HepG2 (cell line): ENCODE measurements at regions not wholly inside any gene's neighbourhood (a gene's known extent, or its start where the extent isn't known, plus 50 kb on each side); places are given as distances from the start of the nearest gene placed in this dataset.

Source experiments
- ATAC-seq: fragments of 200-7000 bp; cut with Tn5 transposase; 3 replicates; pipeline ENCODE4 v1.9.1; 2020; ENCODE audit warnings: mild to moderate bottlenecking, moderate library complexity
- BruUV-seq: library from RNA; stranded (reverse); fragments of 400-500 nt; replicated peaks from 2 replicates; lab custom pipeline; 2021; lab: Mats Ljungman, UMichigan
- CTCF ChIA-PET: fragments of 300-600 bp; formaldehyde crosslinking; extraction: SDS; loops from one replicate; lab custom pipeline; 2021; ENCODE audit warnings: low total read pairs, inconsistent platforms, low intra/inter-chr PET ratio; lab: Yijun Ruan, JAX
- POLR2A ChIA-PET: fragments of 350-600 bp; sonication (Branson Sonifier 250); formaldehyde crosslinking; loops from one replicate; lab custom pipeline; 2020; ENCODE audit warnings: antibody characterized with exemption, inconsistent platforms; lab: Yijun Ruan, JAX
- DNase-seq: peaks from one replicate; pipeline ENCODE4 v3.0.0-alpha.2; 2015; ENCODE audit warnings: low spot score
- FAIRE-seq: peaks from 3 replicates; lab custom pipeline; 2011; peaks lifted over from hg19 to GRCh38; lab: Jason Lieb, UNC
- H2AFZ ChIP-seq: one replicate; pipeline ENCODE4 v1.6.1; 2011; ENCODE audit warnings: low read length, inconsistent platforms
- H3K27ac ChIP-seq: fragments of 300-600 bp; 3 replicates; pipeline ENCODE4 v1.8.0; 2011; ENCODE audit warnings: mixed run types, mild to moderate bottlenecking, mixed read lengths, low read length, inconsistent platforms; ENCODE audit not compliant: insufficient read depth; ENCODE audit errors: extremely low read length
- H3K27me3 ChIP-seq, 2 experiments: fragments of 200-600 bp in 1 of 2; 2 replicates in 1 of 2; 3 replicates in 1 of 2; pipeline versions ENCODE4 v1.6.0 to v1.8.0; 2011; ENCODE audit warnings: low read length in 2 of 2, mild to moderate bottlenecking in 2 of 2, moderate library complexity in 2 of 2, inconsistent platforms in 1 of 2; ENCODE audit not compliant: insufficient read depth in 2 of 2, control insufficient read depth in 1 of 2
- H3K36me3 ChIP-seq, 2 experiments: fragments of 200-600 bp in 1 of 2; replicated peaks in 1 of 2; 2 replicates in 1 of 2; 3 replicates in 1 of 2; pipeline versions ENCODE4 v1.5.1 to v1.8.0; 2011; ENCODE audit warnings: low read length in 2 of 2, inconsistent platforms in 1 of 2; ENCODE audit not compliant: insufficient read depth in 2 of 2, control insufficient read depth in 1 of 2
- H3K4me1 ChIP-seq: 2 replicates; pipeline ENCODE4 v1.5.1; 2012; ENCODE audit warnings: low read length, inconsistent platforms; ENCODE audit not compliant: insufficient read depth
- H3K4me2 ChIP-seq: 2 replicates; pipeline ENCODE4 v1.6.0; 2011; ENCODE audit warnings: low read depth, low read length, inconsistent platforms
- H3K4me3 ChIP-seq, 3 experiments: fragments of 200-600 bp in 1 of 3; sonication (generic), shearing (Covaris generic) in 1 of 3; replicated peaks in 1 of 3; 2 replicates each; pipeline ENCODE4 v1.5.1; 2011 to 2016; ENCODE audit warnings: low read length in 3 of 3, inconsistent platforms in 2 of 3, low read depth in 2 of 3, mild to moderate bottlenecking in 2 of 3, control low read depth in 1 of 3, mixed read lengths in 1 of 3; ENCODE audit not compliant: insufficient read depth in 1 of 3
- H3K79me2 ChIP-seq: one replicate; pipeline ENCODE4 v1.6.1; 2011; ENCODE audit warnings: low read length, inconsistent platforms; ENCODE audit not compliant: insufficient read depth
- H3K9ac ChIP-seq: 2 replicates; pipeline ENCODE4 v1.6.0; 2011; ENCODE audit warnings: mild to moderate bottlenecking, low read depth, low read length, inconsistent platforms; ENCODE audit not compliant: insufficient read depth
- H3K9me3 ChIP-seq: 2 replicates; pipeline ENCODE4 v1.5.1; 2012; ENCODE audit warnings: mild to moderate bottlenecking, low read length
- H4K20me1 ChIP-seq: 2 replicates; pipeline ENCODE4 v1.6.0; 2011; ENCODE audit warnings: inconsistent platforms, mild to moderate bottlenecking, low read length, moderate library complexity; ENCODE audit not compliant: insufficient read depth
- DNMT1 ChIP-seq: sonication (generic); formaldehyde crosslinking; IDR thresholded peaks from 2 replicates; pipeline ENCODE4 v1.5.1; 2020; ENCODE audit warnings: mild to moderate bottlenecking, missing genetic modification reagents
- MED1 ChIP-seq: sonication (generic); formaldehyde crosslinking; IDR thresholded peaks from 2 replicates; pipeline ENCODE4 v1.4.0; 2020; ENCODE audit warnings: missing genetic modification reagents
- NR2F2 ChIP-seq: IDR thresholded peaks from 2 replicates; pipeline ENCODE4 v1.6.1; 2012; ENCODE audit warnings: low read depth, inconsistent platforms, borderline replicate concordance
- PCBP1 ChIP-seq: fragments of 200-400 bp; formaldehyde crosslinking; IDR thresholded peaks from 2 replicates; pipeline ENCODE4 v1.6.1; 2017; ENCODE audit warnings: mild to moderate bottlenecking, low read depth, low read length, borderline replicate concordance
- RELA ChIP-seq: sonication (generic); formaldehyde crosslinking; IDR thresholded peaks from 2 replicates; pipeline ENCODE4 v1.4.0; 2020; ENCODE audit warnings: missing genetic modification reagents
- ZBTB21 ChIP-seq: sonication (generic); formaldehyde crosslinking; IDR thresholded peaks from 2 replicates; pipeline ENCODE4 v1.4.0; 2020; ENCODE audit warnings: missing genetic modification reagents
- WGBS: methylation state at CpG from one replicate; pipeline ENCODE4 v1.1.6; 2017; ENCODE audit warnings: low lambda C conversion rate; 5-methylcytosine and 5-hydroxymethylcytosine counted together
- in situ Hi-C: cut with HindIII; loops from 2 replicates; pipeline ENCODE4 v1.10.0; 2017; ENCODE audit warnings: low pct_unique_long_range_greater_than_20kb; ENCODE audit not compliant: extremely low pct_ligation_motif_present
- intact Hi-C: fragments of 100-400 bp; cut with micrococcal nuclease; formaldehyde crosslinking; loops from one replicate; pipeline ENCODE4 v1.10.0; 2022; ENCODE audit not compliant: unreplicated experiment
- TF ChIP-seq, protein P1 (sequence below): sonication (generic); formaldehyde crosslinking; IDR thresholded peaks from 2 replicates; pipeline ENCODE4 v1.5.0; 2020; ENCODE audit warnings: missing genetic modification reagents

DNA sequence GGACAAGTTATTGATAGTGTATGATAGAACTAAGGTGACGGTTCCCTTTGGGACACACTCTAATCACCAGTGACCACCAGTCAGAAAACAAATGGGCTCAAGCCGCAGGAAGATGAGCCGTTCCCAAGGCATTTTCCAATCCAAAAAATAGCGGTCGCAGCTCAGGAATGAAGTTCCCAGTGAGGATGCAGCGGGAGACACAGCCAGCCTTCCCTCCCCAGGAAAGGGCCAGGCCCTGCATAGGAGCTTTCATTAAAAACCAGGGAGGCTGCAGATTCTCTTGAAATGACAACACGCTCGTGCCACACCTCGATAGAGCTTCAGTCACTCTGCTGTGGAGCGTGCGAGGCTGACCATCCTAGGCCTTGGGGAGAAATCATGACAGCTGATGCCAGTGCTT lies 65.8 kb upstream of the WNT7B start:
- 47% methylated on average over 8 of the region's 11 CpGs for WGBS
- intact Hi-C loops: no loop called here
- DNase-seq (no peak), ATAC-seq (no peak), FAIRE-seq (no peak)
- CTCF ChIA-PET: no interaction called here
- Histone ChIP-seq H2AFZ (no peak overlapping the region), H3K4me1 (peaks cover 11% of the 10 kb centered on the region), H3K27me3 (peaks cover 20 to 64% of the 10 kb centered on the region in 2 experiments; a peak in 4 of 5 replicates), H3K4me3 (no peak overlapping the region), H3K9me3 (no peaks in the 10 kb centered on the region), H3K4me2 (no peak overlapping the region), H3K36me3 (no peaks in the 10 kb centered on the region), H4K20me1 (peaks cover 9% of the 10 kb centered on the region; the same call in 1 of the 2 replicates), H3K27ac (no peak overlapping the region), H3K79me2 (no peaks in the 10 kb centered on the region), H3K9ac (no peak overlapping the region)
- POLR2A ChIA-PET: no interaction called here
- no TSS peak for BruUV-seq
- TF ChIP-seq, protein P1, sequence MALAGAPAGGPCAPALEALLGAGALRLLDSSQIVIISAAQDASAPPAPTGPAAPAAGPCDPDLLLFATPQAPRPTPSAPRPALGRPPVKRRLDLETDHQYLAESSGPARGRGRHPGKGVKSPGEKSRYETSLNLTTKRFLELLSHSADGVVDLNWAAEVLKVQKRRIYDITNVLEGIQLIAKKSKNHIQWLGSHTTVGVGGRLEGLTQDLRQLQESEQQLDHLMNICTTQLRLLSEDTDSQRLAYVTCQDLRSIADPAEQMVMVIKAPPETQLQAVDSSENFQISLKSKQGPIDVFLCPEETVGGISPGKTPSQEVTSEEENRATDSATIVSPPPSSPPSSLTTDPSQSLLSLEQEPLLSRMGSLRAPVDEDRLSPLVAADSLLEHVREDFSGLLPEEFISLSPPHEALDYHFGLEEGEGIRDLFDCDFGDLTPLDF (CRISPR knock-in tag): no peak
- TF ChIP-seq RELA: no peak
- TF ChIP-seq DNMT1: no peak
- no peak for TF ChIP-seq MED1 (CRISPR knock-in tag)
- no peak for TF ChIP-seq NR2F2
- in situ Hi-C loops: no loop called here

DNA sequence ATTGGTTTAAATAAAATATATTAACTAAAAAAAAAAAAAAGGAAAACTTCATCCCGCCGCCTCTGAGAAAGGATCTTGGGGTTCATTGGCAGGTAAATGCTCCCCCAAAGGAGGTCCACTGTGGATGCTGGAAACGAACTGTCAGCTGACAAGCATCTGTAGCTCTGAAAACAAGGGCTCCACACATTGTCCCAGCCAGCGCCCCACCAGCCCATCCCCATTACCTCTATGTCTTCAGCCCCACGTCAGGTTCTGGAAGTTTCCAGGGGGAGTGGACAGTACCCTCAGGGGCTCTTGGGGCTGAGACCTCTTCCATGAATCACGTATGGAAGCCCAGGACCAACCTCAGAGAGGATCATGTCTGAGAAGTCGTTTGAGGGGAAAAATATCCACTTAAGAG lies 66.4 kb upstream of the WNT7B start:
- in situ Hi-C loops (no loop called here), intact Hi-C loops (no loop called here)
- peaks cover 9% of the 10 kb centered on the region; the same call in 1 of the 2 replicates for H4K20me1 ChIP-seq
- DNase-seq: no peak
- FAIRE-seq: no peak
- H3K9me3 ChIP-seq: no peaks in the 10 kb centered on the region
- H2AFZ ChIP-seq: no peak overlapping the region
- H3K4me2 ChIP-seq: no peak overlapping the region
- H3K4me3 ChIP-seq: no peak overlapping the region
- H3K4me1 ChIP-seq: peaks cover 11% of the 10 kb centered on the region
- no peak for ATAC-seq
- peaks cover 24 to 69% of the 10 kb centered on the region in 2 experiments for H3K27me3 ChIP-seq
- no peaks in the 10 kb centered on the region for H3K36me3 ChIP-seq
- whole genome bisulfite sequencing: 31% methylated on average over 7 of the region's 7 CpGs
- BruUV-seq: no TSS peak
- H3K9ac ChIP-seq: no peak overlapping the region
- H3K27ac ChIP-seq: no peak overlapping the region
- ChIA-PET POLR2A (no interaction called here), CTCF (no interaction called here)
- no peaks in the 10 kb centered on the region for H3K79me2 ChIP-seq
- no peak for TF ChIP-seq PCBP1
- no peak for TF ChIP-seq ZBTB21
